ENCODE measurements at regions not wholly inside any gene's neighbourhood (a gene's known extent, or its start where the extent isn't known, plus 50 kb on each side); places are given as distances from the start of the nearest gene placed in this dataset.

DNA sequence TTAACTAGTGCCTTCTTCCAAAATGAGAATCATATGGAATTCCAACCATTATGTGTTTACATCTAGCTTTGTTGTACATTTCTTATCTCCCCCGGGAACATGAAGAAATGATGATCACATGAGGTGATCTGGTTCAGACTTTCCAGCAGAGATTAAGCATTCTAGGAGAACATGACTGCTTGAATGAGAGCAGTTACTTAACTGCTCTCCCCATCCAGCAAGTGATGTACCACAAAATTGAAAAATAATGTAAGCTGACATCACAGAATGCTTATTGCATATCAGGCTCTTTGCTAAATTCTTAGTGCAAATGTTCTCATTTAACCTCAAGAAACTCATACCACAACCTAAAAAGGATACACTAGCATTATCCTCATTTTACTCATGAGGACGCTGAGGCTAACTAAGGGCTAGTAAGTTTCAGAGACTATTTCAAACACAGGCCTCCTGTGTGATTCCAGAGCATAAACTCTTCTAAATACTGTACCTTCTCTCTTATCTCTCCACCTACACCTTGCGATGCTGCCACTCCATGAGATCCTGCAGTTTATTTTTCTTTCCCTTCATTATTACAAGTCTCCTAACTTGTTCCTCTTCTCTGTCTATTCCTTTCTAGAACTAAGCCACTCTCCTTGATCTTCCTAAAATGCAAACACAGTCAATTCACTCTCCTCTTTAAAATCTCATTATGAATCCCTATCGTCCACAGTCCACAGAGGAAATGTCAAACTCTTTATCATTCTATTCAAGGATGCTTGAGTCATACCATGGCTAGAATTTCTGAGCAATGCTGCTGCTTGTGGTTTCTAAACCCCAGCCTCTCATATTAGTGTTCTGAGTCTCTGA is 1224.8 kb upstream of the ZEB2 start:
- TF ChIP-seq EZH2 (IDR thresholded peaks at IDR 0.05; ENCODE audit: low read length, missing control alignments) (no peak), CTCF (conservative IDR thresholded peaks at IDR 0.05 in 1 of 2, IDR thresholded peaks at IDR 0.05 in 1 of 2; ENCODE audit: low read depth in 1 of 2, low read length in 2 of 2) (peak in 1 of 2 donors; percentile 0)

Measured in fibroblast of lung (primary cell).